PC-3 (cell line): ENCODE measurements at regions not wholly inside any gene's neighbourhood (a gene's known extent, or its start where the extent isn't known, plus 50 kb on each side); places are given as distances from the start of the nearest gene placed in this dataset.

Experiments used
- CTCF ChIP-seq: fragments of 300-600 bp; sonication (generic); conservative IDR thresholded peaks from 2 replicates; pipeline ENCODE4 v1.5.1; 2017; ENCODE audit warnings: antibody characterized with exemption, low read depth, mild to moderate bottlenecking, low read length
- EZH2phosphoT487 ChIP-seq: fragments of 300-600 bp; sonication (generic); IDR thresholded peaks from 2 replicates; pipeline ENCODE4 v1.6.1; 2018; ENCODE audit warnings: mild to moderate bottlenecking, antibody characterized with exemption, low read length, borderline replicate concordance

GRCh38 chr1:101105877-101106276 lies 80.3 kb upstream of the DPH5 start:
- no peak for TF ChIP-seq CTCF
- TF ChIP-seq EZH2phosphoT487 = no peak
